Activated T-helper 1 cell treated with anti-CD3 and anti-CD28 coated beads, Interleukin-12 subunit alpha, Interleukin-12 subunit beta, Interleukin-2, Interleukin-4 antibody, amounts not matched to agents 30 ng/mL and 10 ng/mL and 1 ng/mL, durations not matched to agents 14 hours and 24 hours and 36 hours (primary cell): ENCODE measurements at regions not wholly inside any gene's neighbourhood (a gene's known extent, or its start where the extent isn't known, plus 50 kb on each side); places are given as distances from the start of the nearest gene placed in this dataset.
"Not testable (repeated sequence)": the region's sequence is repeated elsewhere in the genome, so short reads cannot be mapped to it uniquely, and the experiment has no call there.

Experiments
- DNase-seq: peaks from one replicate; pipeline ENCODE4 v3.0.0; 2021; ENCODE audit warnings: low spot score
- H3K27ac Mint-ChIP-seq: one replicate; pipeline ENCODE4 v1.8.0; 2021; ENCODE audit warnings: mild to moderate bottlenecking, mixed read lengths
- H3K27me3 Mint-ChIP-seq: one replicate; pipeline ENCODE4 v1.8.0; 2022; ENCODE audit warnings: mild to moderate bottlenecking, moderate library complexity, mixed read lengths; ENCODE audit not compliant: insufficient read depth
- H3K36me3 Mint-ChIP-seq: one replicate; pipeline ENCODE4 v1.8.0; 2021; ENCODE audit warnings: low read depth, mixed read lengths
- H3K4me1 Mint-ChIP-seq: one replicate; pipeline ENCODE4 v1.8.0; 2021; ENCODE audit warnings: low read depth, mixed read lengths
- H3K4me3 Mint-ChIP-seq: one replicate; pipeline ENCODE4 v1.8.0; 2021; ENCODE audit warnings: mild to moderate bottlenecking, moderate library complexity, mixed read lengths
- H3K9me3 Mint-ChIP-seq: one replicate; pipeline ENCODE4 v1.8.0; 2021; ENCODE audit warnings: mixed read lengths
- intact Hi-C: fragments of 100-400 bp; cut with micrococcal nuclease; formaldehyde crosslinking; loops from one replicate; pipeline ENCODE4 v1.15.1; 2024

GRCh38 chr13:90918536-90918935 is 429.0 kb upstream of the MIR17HG start:
- Mint-ChIP-seq H3K4me1 (no peaks in the 10 kb centered on the region), H3K27ac (no peak overlapping the region), H3K27me3 (no peaks in the 10 kb centered on the region), H3K36me3 (no peaks in the 10 kb centered on the region), H3K9me3 (peaks cover 8% of the 10 kb centered on the region), H3K4me3 (no peak overlapping the region)
- intact Hi-C loops, result no loop called here
- no peak for DNase-seq

GRCh38 chr13:90919153-90919552 is 428.3 kb upstream of the MIR17HG start:
- DNase-seq, result no peak
- H3K9me3 Mint-ChIP-seq, result peaks cover 8% of the 10 kb centered on the region
- H3K4me1 Mint-ChIP-seq, result no peaks in the 10 kb centered on the region
- intact Hi-C loops, result no loop called here
- H3K36me3 Mint-ChIP-seq, result no peaks in the 10 kb centered on the region
- no peaks in the 10 kb centered on the region for H3K27me3 Mint-ChIP-seq
- no peak overlapping the region for H3K27ac Mint-ChIP-seq
- H3K4me3 Mint-ChIP-seq, result no peak overlapping the region

GRCh38 chr13:90926459-90926858 is 421.0 kb upstream of the MIR17HG start:
- H3K4me3 Mint-ChIP-seq, result no peak overlapping the region
- H3K9me3 Mint-ChIP-seq, result peaks cover 11% of the 10 kb centered on the region

GRCh38 chr13:90928109-90928508 is 419.4 kb upstream of the MIR17HG start:
- no peaks in the 10 kb centered on the region for H3K27me3 Mint-ChIP-seq
- H3K4me1 Mint-ChIP-seq, result no peaks in the 10 kb centered on the region
- peaks cover 15% of the 10 kb centered on the region for H3K9me3 Mint-ChIP-seq
- no peaks in the 10 kb centered on the region for H3K36me3 Mint-ChIP-seq
- H3K27ac Mint-ChIP-seq, result no peak overlapping the region
- intact Hi-C loops, result no loop called here
- no peak overlapping the region for H3K4me3 Mint-ChIP-seq
- no peak for DNase-seq

More at GRCh38 chr13:90926459-90926858, 421.0 kb upstream of the MIR17HG start:
- H3K36me3 Mint-ChIP-seq, result no peaks in the 10 kb centered on the region
- H3K27me3 Mint-ChIP-seq, result no peaks in the 10 kb centered on the region
- DNase-seq, result no peak
- H3K4me1 Mint-ChIP-seq, result no peaks in the 10 kb centered on the region
- intact Hi-C loops, result no loop called here
- H3K27ac Mint-ChIP-seq, result no peak overlapping the region

- Mint-ChIP-seq H3K27ac (no peak overlapping the region), H3K27me3 (no peaks in the 10 kb centered on the region), H3K4me1 (no peaks in the 10 kb centered on the region), H3K36me3 (no peaks in the 10 kb centered on the region), H3K4me3 (no peak overlapping the region), H3K9me3 (peaks cover 15% of the 10 kb centered on the region)
- no peak for DNase-seq
- intact Hi-C loops, result no loop called here
These were observed 414.2 kb upstream of the MIR17HG start for GRCh38 chr13:90933097-90933826.

GRCh38 chr13:90934741-90935140 is 412.7 kb upstream of the MIR17HG start:
- intact Hi-C loops, result no loop called here
- H3K4me1 Mint-ChIP-seq, result no peaks in the 10 kb centered on the region
- no peaks in the 10 kb centered on the region for H3K27me3 Mint-ChIP-seq
- H3K36me3 Mint-ChIP-seq, result no peaks in the 10 kb centered on the region
- H3K4me3 Mint-ChIP-seq, result no peak overlapping the region
- peaks cover 10% of the 10 kb centered on the region for H3K9me3 Mint-ChIP-seq
- no peak for DNase-seq
- H3K27ac Mint-ChIP-seq, result no peak overlapping the region

- Mint-ChIP-seq H3K9me3 (no peaks in the 10 kb centered on the region), H3K27me3 (no peaks in the 10 kb centered on the region), H3K4me1 (no peaks in the 10 kb centered on the region), H3K27ac (no peak overlapping the region), H3K36me3 (no peaks in the 10 kb centered on the region), H3K4me3 (no peak overlapping the region)
- intact Hi-C loops, result no loop called here
- no peak for DNase-seq
These were observed 408.6 kb upstream of the MIR17HG start for GRCh38 chr13:90938848-90939247.

- DNase-seq, result no peak
- Mint-ChIP-seq H3K36me3 (no peaks in the 10 kb centered on the region), H3K4me1 (no peaks in the 10 kb centered on the region), H3K9me3 (no peaks in the 10 kb centered on the region), H3K4me3 (no peak overlapping the region), H3K27me3 (no peaks in the 10 kb centered on the region), H3K27ac (no peak overlapping the region)
- intact Hi-C loops, result no loop called here
These were observed 403.5 kb upstream of the MIR17HG start for GRCh38 chr13:90943946-90944345.

- H3K4me3 Mint-ChIP-seq, H3K27ac Mint-ChIP-seq, intact Hi-C loops, H3K4me1 Mint-ChIP-seq, H3K36me3 Mint-ChIP-seq, DNase-seq, H3K9me3 Mint-ChIP-seq, H3K27me3 Mint-ChIP-seq: not testable (repeated sequence)
These were observed 402.3 kb upstream of the MIR17HG start for GRCh38 chr13:90945146-90945545.

- intact Hi-C loops, H3K27ac Mint-ChIP-seq, H3K27me3 Mint-ChIP-seq, H3K36me3 Mint-ChIP-seq, H3K4me3 Mint-ChIP-seq, DNase-seq, H3K9me3 Mint-ChIP-seq, H3K4me1 Mint-ChIP-seq: not testable (repeated sequence)
These were observed 401.4 kb upstream of the MIR17HG start for GRCh38 chr13:90946125-90946524.

GRCh38 chr13:90947976-90948375 is 399.5 kb upstream of the MIR17HG start:
- Mint-ChIP-seq H3K36me3 (no peaks in the 10 kb centered on the region), H3K27ac (no peak overlapping the region), H3K4me3 (no peak overlapping the region), H3K27me3 (no peaks in the 10 kb centered on the region), H3K9me3 (no peaks in the 10 kb centered on the region), H3K4me1 (no peaks in the 10 kb centered on the region)
- no peak for DNase-seq
- intact Hi-C loops, result no loop called here

GRCh38 chr13:90950160-90950559 is 397.3 kb upstream of the MIR17HG start:
- Mint-ChIP-seq H3K4me3 (no peak overlapping the region), H3K4me1 (no peaks in the 10 kb centered on the region), H3K27ac (no peak overlapping the region), H3K36me3 (no peaks in the 10 kb centered on the region), H3K27me3 (no peaks in the 10 kb centered on the region), H3K9me3 (no peaks in the 10 kb centered on the region)
- no peak for DNase-seq
- intact Hi-C loops, result no loop called here

- no peaks in the 10 kb centered on the region for H3K36me3 Mint-ChIP-seq
- no peaks in the 10 kb centered on the region for H3K27me3 Mint-ChIP-seq
- no peak overlapping the region for H3K4me3 Mint-ChIP-seq
- H3K9me3 Mint-ChIP-seq, result no peaks in the 10 kb centered on the region
- intact Hi-C loops, result no loop called here
- no peak overlapping the region for H3K27ac Mint-ChIP-seq
- no peak for DNase-seq
- no peaks in the 10 kb centered on the region for H3K4me1 Mint-ChIP-seq
These were observed 395.8 kb upstream of the MIR17HG start for GRCh38 chr13:90951663-90952062.

- H3K36me3 Mint-ChIP-seq, result no peaks in the 10 kb centered on the region
- H3K9me3 Mint-ChIP-seq, result no peaks in the 10 kb centered on the region
- H3K4me3 Mint-ChIP-seq, result no peak overlapping the region
- H3K27ac Mint-ChIP-seq, result no peak overlapping the region
- no peaks in the 10 kb centered on the region for H3K27me3 Mint-ChIP-seq
- no peak for DNase-seq
- intact Hi-C loops, result no loop called here
- no peaks in the 10 kb centered on the region for H3K4me1 Mint-ChIP-seq
These were observed 395.2 kb upstream of the MIR17HG start for GRCh38 chr13:90952326-90952725.
